Heart left ventricle (tissue), 13 donors: ENCODE measurements at regions not wholly inside any gene's neighbourhood (a gene's known extent, or its start where the extent isn't known, plus 50 kb on each side); places are given as distances from the start of the nearest gene placed in this dataset.

Experiments used
- CTCF ChIP-seq, 12 donors: fragments of 200-600 bp; sonication (generic) in 4 of 12; IDR thresholded peaks; one replicate each; pipeline versions ENCODE4 v1.5.0 to v1.8.0; 2018 to 2022; ENCODE audit warnings: antibody characterized with exemption in 12 of 12, mild to moderate bottlenecking in 5 of 12
- POLR2A ChIP-seq, 2 donors: fragments of 450-650 bp; IDR thresholded peaks; one replicate each; pipeline ENCODE4 v1.6.1; 2017; ENCODE audit warnings: antibody characterized with exemption in 2 of 2, mild to moderate bottlenecking in 2 of 2, moderate library complexity in 2 of 2
- donor health status: ischemic (EF 13 %, LVEDD 7.1; RV severe dilation, severe dysfunction).
- donor health status: DM: no; HTN: yes; CAD: no.
- donor health status: DM: no; HTN: no; CAD: no.
- donor health status: ischemic (EF 25% LVEDD 6.9; RV normal size, moderate dysfunction).
- donor health status: ischemic (EF 25% LVEDD 5.7; RV mildly dilated, moderate dysfunction).
- donor health status: ischemic (EF 35%, LVEDD 5.7; RV mildly dilated, moderate dysfunction).
- donor health status: nonischemic (EF 11% LVEDD 7.7; RV severe dilation, severe dysfunction).
- donor health status: DM: yes; HTN: yes; CAD: no.
- donor health status: PGD.
- donor health status: ischemic (EF 29% LVEDD 5.4; RV normal size, mild dysfunction).
- donor health status: nonischemic (EF 23%, LVEDD 6.1; RV moderate dilation, normal function).

DNA sequence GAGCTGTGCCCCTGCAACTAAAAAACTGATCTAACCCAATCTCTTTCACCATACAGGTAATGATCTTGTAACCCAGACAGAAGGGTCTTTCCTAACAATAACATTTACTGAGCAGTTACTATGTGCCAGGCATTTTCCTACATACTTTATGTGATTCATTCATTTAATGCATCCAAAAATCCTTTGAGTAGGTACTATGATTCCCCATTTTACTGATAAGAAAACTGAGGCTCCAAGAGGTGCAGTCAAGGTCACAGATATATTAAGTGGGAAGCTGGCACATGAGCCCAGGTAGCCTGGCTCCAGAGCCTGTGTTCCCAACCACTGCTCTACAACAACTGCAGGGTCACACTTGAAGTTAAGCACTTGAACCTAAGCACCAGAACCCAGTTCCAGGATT lies 87.6 kb downstream of the NCR2 start:
- TF ChIP-seq CTCF (IDR thresholded peaks at IDR 0.05) (no peak), POLR2A (IDR thresholded peaks at IDR 0.05) (no peak)
